ENCODE measurements at regions not wholly inside any gene's neighbourhood (a gene's known extent, or its start where the extent isn't known, plus 50 kb on each side); places are given as distances from the start of the nearest gene placed in this dataset.
"Not testable (repeated sequence)": the region's sequence is repeated elsewhere in the genome, so short reads cannot be mapped to it uniquely, and the experiment has no call there.

GRCh38 chr2:163909411-163910080 lies 173.7 kb upstream of the FIGN start:
- TF ChIP-seq CTCF (IDR thresholded peaks at IDR 0.05): no peak
- Histone ChIP-seq H3K27me3 (no peaks in the 10 kb centered on the region), H3K4me1 (no peaks in the 10 kb centered on the region), H3K9me3 (peaks cover 0 to 18% of the 10 kb centered on the region in 2 donors), H3K36me3 (no peaks in the 10 kb centered on the region), H3K27ac (no peak overlapping the region), H3K4me3 (no peak overlapping the region)
- ATAC-seq (no peak), DNase-seq (peak in 1 of 4 donors; percentile 76)
- intact Hi-C loops (cut with DNase I): no loop called here

DNA sequence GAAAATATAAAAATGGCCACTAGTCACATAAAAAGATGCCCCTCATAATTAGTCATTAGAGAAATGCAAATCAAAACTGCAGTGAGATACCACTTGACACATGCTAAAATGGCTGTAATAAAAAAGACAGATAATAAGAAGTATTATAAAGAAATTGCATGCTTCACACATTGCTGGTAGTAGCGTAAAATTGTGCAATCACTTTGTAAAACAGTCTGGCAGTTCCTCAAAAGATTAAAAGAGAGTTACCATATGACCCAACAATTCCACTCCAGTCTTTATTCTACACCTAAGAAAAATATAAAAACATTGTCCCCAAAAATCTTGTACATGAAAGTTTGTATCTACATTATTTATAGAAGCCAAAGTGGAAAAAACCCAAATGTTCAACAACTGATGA lies 170.6 kb upstream of the FIGN start:
- H3K27ac ChIP-seq: no peak overlapping the region
- ATAC-seq: no peak
- TF ChIP-seq CTCF (IDR thresholded peaks at IDR 0.05): no peak
- DNase-seq: no peak
- peaks cover 0 to 20% of the 10 kb centered on the region in 2 donors for H3K9me3 ChIP-seq
- intact Hi-C loops (cut with DNase I): no loop called here
- no peaks in the 10 kb centered on the region for H3K4me1 ChIP-seq
- H3K36me3 ChIP-seq: no peaks in the 10 kb centered on the region
- no peak overlapping the region for H3K4me3 ChIP-seq
- no peaks in the 10 kb centered on the region for H3K27me3 ChIP-seq

DNA sequence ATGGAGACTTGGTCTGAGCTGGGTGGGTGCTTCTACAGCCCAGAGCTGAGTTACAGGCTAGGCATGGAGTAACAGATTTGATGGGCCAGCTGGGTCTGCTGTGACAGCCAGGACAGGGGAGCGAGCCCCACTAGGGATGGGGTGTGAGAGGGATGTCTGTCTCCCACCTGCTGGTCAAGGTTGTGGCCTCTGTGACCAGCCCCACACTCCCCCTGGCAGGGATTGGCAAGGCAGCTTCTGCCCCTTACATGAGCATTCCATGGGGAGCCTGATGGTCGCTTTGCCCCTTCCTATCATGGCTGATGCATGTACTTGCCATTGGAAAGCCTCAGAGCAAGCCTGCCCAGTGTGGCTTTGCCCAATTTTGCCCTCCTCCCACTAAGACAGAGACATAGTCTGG lies 162.0 kb upstream of the FIGN start:
- Histone ChIP-seq H3K9me3 (peaks cover 0 to 30% of the 10 kb centered on the region in 2 donors), H3K4me1 (no peaks in the 10 kb centered on the region), H3K27ac (no peak overlapping the region), H3K4me3 (no peak overlapping the region), H3K27me3 (no peaks in the 10 kb centered on the region), H3K36me3 (no peaks in the 10 kb centered on the region)
- no peak for ATAC-seq
- TF ChIP-seq CTCF (IDR thresholded peaks at IDR 0.05): no peak
- intact Hi-C loops (cut with DNase I): no loop called here
- DNase-seq: peak in 1 of 4 donors; percentile 25

DNA sequence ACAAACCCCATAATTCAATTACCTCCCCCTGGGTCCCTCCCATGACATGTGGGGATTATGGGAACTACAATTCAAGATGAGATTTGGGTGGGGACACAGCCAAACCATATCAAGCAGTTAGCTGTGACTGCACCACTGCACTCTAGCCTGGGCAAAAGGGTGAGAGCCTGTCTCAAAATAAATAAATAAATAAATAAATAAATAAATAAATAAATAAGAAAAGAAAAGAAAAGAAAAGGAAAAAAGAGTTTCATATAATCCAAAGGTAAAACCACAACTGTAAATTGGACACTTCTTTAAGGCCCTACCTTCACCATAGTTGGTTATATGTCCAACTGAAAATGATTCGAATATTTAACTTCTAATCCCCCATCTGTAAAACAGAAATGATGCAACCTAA lies 157.6 kb upstream of the FIGN start:
- H3K27ac ChIP-seq; H3K4me3 ChIP-seq; intact Hi-C loops (cut with DNase I); ATAC-seq; H3K4me1 ChIP-seq; DNase-seq; H3K27me3 ChIP-seq; H3K36me3 ChIP-seq: not testable (repeated sequence)
- H3K9me3 ChIP-seq: peaks cover 0 to 20% of the 10 kb centered on the region in 2 donors

DNA sequence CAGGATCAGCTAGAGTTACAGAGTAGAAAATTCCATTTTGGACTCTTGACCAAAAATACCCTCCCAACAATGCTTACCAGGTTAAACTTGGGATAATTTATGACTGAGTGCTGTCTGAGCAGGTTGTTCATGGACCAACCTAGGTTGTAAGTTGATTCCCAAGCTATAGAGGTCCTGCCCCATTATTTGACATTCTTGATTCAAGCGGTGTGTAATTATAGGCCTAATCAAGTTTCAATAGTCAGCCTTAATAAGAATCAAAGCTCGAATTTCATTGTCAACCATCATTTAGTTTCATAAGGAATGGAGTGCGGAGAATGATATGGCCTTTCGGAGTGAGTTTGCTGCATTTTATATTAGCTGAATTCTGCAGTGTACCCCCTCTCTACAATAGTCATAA lies 152.8 kb upstream of the FIGN start:
- no peaks in the 10 kb centered on the region for H3K4me1 ChIP-seq
- H3K36me3 ChIP-seq: no peaks in the 10 kb centered on the region
- H3K27ac ChIP-seq: no peak overlapping the region
- no peaks in the 10 kb centered on the region for H3K27me3 ChIP-seq
- DNase-seq: no peak
- no peak for ATAC-seq
- no peak overlapping the region for H3K4me3 ChIP-seq
- peaks cover 0 to 17% of the 10 kb centered on the region in 2 donors for H3K9me3 ChIP-seq
- intact Hi-C loops (cut with DNase I): no loop called here
- no peak for TF ChIP-seq CTCF (IDR thresholded peaks at IDR 0.05)

DNA sequence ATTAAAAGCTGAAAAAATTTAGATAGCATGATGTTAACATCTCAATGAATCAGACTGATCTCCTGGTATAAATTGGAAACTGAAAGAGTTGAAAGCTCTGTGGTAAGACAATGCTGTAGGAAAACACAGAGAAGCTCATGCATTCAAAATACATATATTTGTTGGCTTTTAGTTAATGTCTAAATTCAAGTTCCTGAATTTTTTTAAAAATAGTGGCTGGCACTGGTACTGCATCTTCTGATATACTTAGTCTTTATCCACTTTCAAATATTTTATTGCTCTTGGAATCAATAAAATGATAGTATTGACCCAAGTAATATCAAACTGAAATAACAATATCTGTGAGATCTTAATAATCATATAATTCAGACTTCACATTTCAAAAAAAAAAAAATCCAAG lies 151.4 kb upstream of the FIGN start:
- Histone ChIP-seq H3K4me1 (no peaks in the 10 kb centered on the region), H3K27me3 (no peaks in the 10 kb centered on the region), H3K27ac (no peak overlapping the region), H3K9me3 (peaks cover 0 to 9% of the 10 kb centered on the region in 2 donors), H3K36me3 (no peaks in the 10 kb centered on the region), H3K4me3 (no peak overlapping the region)
- DNase-seq (no peak), ATAC-seq (no peak)
- TF ChIP-seq CTCF (IDR thresholded peaks at IDR 0.05): peak; percentile 13 to 23
- intact Hi-C loops (cut with DNase I): no loop called here

Measured in left lung (tissue), 4 donors.